ENCODE measurements at regions not wholly inside any gene's neighbourhood (a gene's known extent, or its start where the extent isn't known, plus 50 kb on each side); places are given as distances from the start of the nearest gene placed in this dataset.

- ChIA-PET POLR2A (ENCODE audit: unreplicated experiment) (no interaction called here), CTCF (no interaction called here)
- in situ Hi-C loops (cut with MboI; ENCODE audit: low sequenced_read_pairs) = loop anchor here (10.0 kb wide), 1 partner anchor 105 kb away; no protein-coding TSS in a partner anchor
- no peak overlapping the region for H3K9ac ChIP-seq (ENCODE audit: low read depth, low read length)
- no peaks in the 10 kb centered on the region for H3K36me3 ChIP-seq (ENCODE audit: control insufficient read depth, insufficient read depth, low read length)
- H3K56ac ChIP-seq (ENCODE audit: extremely low read depth, insufficient read depth, low read length) = no peak overlapping the region
- H3K27ac ChIP-seq (ENCODE audit: insufficient read depth, low read length) = no peak overlapping the region
- no peak overlapping the region for H3K4me2 ChIP-seq (ENCODE audit: low read depth, low read length)
- peaks cover 19% of the 10 kb centered on the region for H3K4me1 ChIP-seq (ENCODE audit: control insufficient read depth, insufficient read depth, low read length)
- H2AFZ ChIP-seq (replicated peaks; ENCODE audit: low read length, poor library complexity) = no peak overlapping the region
- TF ChIP-seq RFX5 (IDR thresholded peaks at IDR 0.05; ENCODE audit: low read depth, low read length) (no peak), CHD1 (IDR thresholded peaks at IDR 0.05; ENCODE audit: low read depth, low read length) (no peak)
- peak overlapping the region; percentile 9 for H2BK120ac ChIP-seq (ENCODE audit: low read depth, low read length)
- dilution Hi-C loops (cut with HindIII; ENCODE audit: low sequenced_read_pairs, unreplicated experiment) = no loop called here
- DNase-seq = no peak
- H4K20me1 ChIP-seq (ENCODE audit: insufficient read depth, low read length) = no peaks in the 10 kb centered on the region
- H3K4me3 ChIP-seq (ENCODE audit: insufficient read depth, low read depth, low read length) = no peak overlapping the region
- H2AK5ac ChIP-seq (ENCODE audit: low read depth, low read length) = peak overlapping the region; percentile 62; the same call in 1 of the 2 replicates
- H3K4ac ChIP-seq (ENCODE audit: low read depth, low read length) = no peak overlapping the region
- no peaks in the 10 kb centered on the region for H3K27me3 ChIP-seq (ENCODE audit: control insufficient read depth, insufficient read depth, low read length)
- H2BK5ac ChIP-seq (ENCODE audit: low read depth, low read length, poor library complexity, severe bottlenecking) = no peak overlapping the region
- no peak overlapping the region for H2AK9ac ChIP-seq (replicated peaks; ENCODE audit: low read depth, low read length, poor library complexity)
- H3K9me3 ChIP-seq (ENCODE audit: control insufficient read depth, insufficient read depth, low read length) = no peaks in the 10 kb centered on the region
- 92% methylated on average over 2 of the region's 3 CpGs; no CpG with 5 or more reads in 1 of the 2 experiments for WGBS, 2 experiments (ENCODE audit: extremely low coverage in 2 of 2, insufficient read length in 1 of 2)
- peak overlapping the region; percentile 24; the same call in 1 of the 3 replicates for H2BK15ac ChIP-seq (ENCODE audit: low read depth, low read length)
- H4K91ac ChIP-seq (ENCODE audit: insufficient read depth, low read depth, low read length) = peak overlapping the region; percentile 63; the same call in 1 of the 2 replicates
- peak overlapping the region; percentile 34; the same call in 1 of the 2 replicates for H4K5ac ChIP-seq (ENCODE audit: low read depth, low read length)
- H3K23ac ChIP-seq (ENCODE audit: low read depth, low read length) = no peak overlapping the region
- no peak overlapping the region for H3K14ac ChIP-seq (replicated peaks; ENCODE audit: low read depth, low read length)
- H2BK20ac ChIP-seq (ENCODE audit: low read depth, low read length) = peak overlapping the region; percentile 8
- no peak for ATAC-seq (ENCODE audit: low read depth)
- no TSS peak for BruUV-seq (replicated peaks)
- peak overlapping the region; percentile 44 for H3K18ac ChIP-seq (ENCODE audit: low read depth, low read length)
- intact Hi-C loops (cut with micrococcal nuclease) = loop anchor here (10.0 kb wide), 1 partner anchor 325 kb away; no protein-coding TSS in a partner anchor
- peaks cover 10% of the 10 kb centered on the region for H3K9me1 ChIP-seq (ENCODE audit: insufficient read depth, low read length)
- H4K8ac ChIP-seq (ENCODE audit: low read depth in 2 of 2, low read length in 2 of 2) = no peak overlapping the region
- H3K79me1 ChIP-seq (ENCODE audit: low read depth in 1 of 2, low read length in 2 of 2) = no peaks in the 10 kb centered on the region; a peak in 1 of 4 replicates
Observed at GRCh38 chr10:33120275-33120674, 162.2 kb upstream of the ITGB1 start.
